ENCODE measurements at regions not wholly inside any gene's neighbourhood (a gene's known extent, or its start where the extent isn't known, plus 50 kb on each side); places are given as distances from the start of the nearest gene placed in this dataset.
"Not testable (repeated sequence)": the region's sequence is repeated elsewhere in the genome, so short reads cannot be mapped to it uniquely, and the experiment has no call there.

DNA sequence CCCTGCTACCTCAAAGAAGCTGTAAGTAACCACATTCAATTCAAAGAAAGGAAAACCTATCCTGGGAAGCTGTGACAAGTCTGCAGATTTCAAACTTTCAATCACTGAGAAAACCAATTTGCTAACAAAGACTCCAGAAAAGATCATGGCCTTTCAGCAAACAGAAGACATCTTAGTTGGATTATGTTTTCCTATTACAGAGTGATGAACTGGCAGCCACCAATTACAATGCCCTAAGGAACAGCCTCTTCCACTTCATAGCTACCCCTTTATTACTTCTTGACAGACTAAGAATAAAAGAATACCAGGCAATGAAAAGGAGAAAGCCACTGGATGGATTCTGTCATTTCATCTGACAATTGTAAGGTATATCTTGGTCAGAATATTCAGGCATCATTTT is 128.2 kb upstream of the RASEF start:
- no peaks in the 10 kb centered on the region for H3K27me3 ChIP-seq (replicated peaks; ENCODE audit: control insufficient read depth, insufficient read depth, low read length)
- intact Hi-C loops (cut with micrococcal nuclease; ENCODE audit: unreplicated experiment) = no loop called here
- TF ChIP-seq CTCF (IDR thresholded peaks at IDR 0.05; ENCODE audit: insufficient read depth in 1 of 2, low read depth in 1 of 2, low read length in 1 of 2, severe bottlenecking in 1 of 2, unreplicated experiment in 1 of 2) = no peak
- ChIA-PET CTCF (no interaction called here), POLR2A (no interaction called here)
- H3K4me1 ChIP-seq = no peaks in the 10 kb centered on the region
- no peaks in the 10 kb centered on the region for H3K4me1 Mint-ChIP-seq (ENCODE audit: low read depth, unreplicated experiment)
- no peak overlapping the region for H3K4me3 Mint-ChIP-seq (ENCODE audit: unreplicated experiment)
- no peak for DNase-seq
- H3K27ac Mint-ChIP-seq (ENCODE audit: unreplicated experiment) = no peak overlapping the region
- no TSS peak for BruUV-seq (replicated peaks)
- H3K9me3 ChIP-seq = no peaks in the 10 kb centered on the region
- no peaks in the 10 kb centered on the region for H3K36me3 Mint-ChIP-seq (ENCODE audit: insufficient read depth, unreplicated experiment)
- H3K9me3 Mint-ChIP-seq (ENCODE audit: unreplicated experiment) = no peaks in the 10 kb centered on the region
- peaks cover 9% of the 10 kb centered on the region for H3K27me3 Mint-ChIP-seq (ENCODE audit: insufficient read depth, unreplicated experiment)
- no peak overlapping the region for H3K4me3 ChIP-seq (ENCODE audit: low read depth, low read length)
- no peaks in the 10 kb centered on the region for H3K36me3 ChIP-seq (ENCODE audit: control insufficient read depth, insufficient read depth, low read length)

DNA sequence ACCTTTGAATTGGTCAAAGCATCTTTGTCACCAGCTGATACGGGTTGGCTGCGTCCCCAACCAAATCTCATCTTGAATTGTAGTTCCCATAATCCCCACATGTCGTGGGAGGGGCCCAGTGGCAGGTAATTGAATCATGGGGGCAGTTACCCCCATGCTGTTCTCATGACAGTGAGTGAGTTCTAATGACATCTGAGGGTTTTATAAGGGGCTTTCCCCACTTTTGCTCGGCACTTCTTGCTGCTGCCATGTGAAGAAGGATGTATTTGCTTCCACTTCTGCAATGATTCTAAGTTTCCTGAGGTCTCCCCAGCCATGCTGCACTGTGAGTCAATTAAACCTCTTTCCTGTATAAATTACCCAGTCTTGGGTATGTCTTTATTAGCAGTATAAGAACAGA is 126.1 kb upstream of the RASEF start:
- BruUV-seq (replicated peaks); H3K4me1 ChIP-seq; H3K36me3 ChIP-seq (ENCODE audit: control insufficient read depth, insufficient read depth, low read length); H3K4me1 Mint-ChIP-seq (ENCODE audit: low read depth, unreplicated experiment); POLR2A ChIA-PET; H3K9me3 ChIP-seq; H3K27me3 ChIP-seq (replicated peaks; ENCODE audit: control insufficient read depth, insufficient read depth, low read length); CTCF ChIA-PET; intact Hi-C loops (cut with micrococcal nuclease; ENCODE audit: unreplicated experiment); DNase-seq; H3K4me3 ChIP-seq (ENCODE audit: low read depth, low read length); H3K27me3 Mint-ChIP-seq (ENCODE audit: insufficient read depth, unreplicated experiment); H3K4me3 Mint-ChIP-seq (ENCODE audit: unreplicated experiment); H3K27ac Mint-ChIP-seq (ENCODE audit: unreplicated experiment); H3K36me3 Mint-ChIP-seq (ENCODE audit: insufficient read depth, unreplicated experiment); H3K9me3 Mint-ChIP-seq (ENCODE audit: unreplicated experiment): not testable (repeated sequence)

- no peak overlapping the region for H3K27ac Mint-ChIP-seq (ENCODE audit: unreplicated experiment)
- intact Hi-C loops (cut with micrococcal nuclease; ENCODE audit: unreplicated experiment) = no loop called here
- CTCF ChIA-PET = no interaction called here
Observed at GRCh38 chr9:83188277-83188676, 125.3 kb upstream of the RASEF start.

More at GRCh38 chr9:83188277-83188676, 125.3 kb upstream of the RASEF start:
- no peaks in the 10 kb centered on the region for H3K9me3 Mint-ChIP-seq (ENCODE audit: unreplicated experiment)
- no TSS peak for BruUV-seq (replicated peaks)
- Histone ChIP-seq H3K9me3 (no peaks in the 10 kb centered on the region), H3K4me1 (no peaks in the 10 kb centered on the region), H3K36me3 (ENCODE audit: control insufficient read depth, insufficient read depth, low read length) (no peaks in the 10 kb centered on the region), H3K27me3 (replicated peaks; ENCODE audit: control insufficient read depth, insufficient read depth, low read length) (no peaks in the 10 kb centered on the region), H3K4me3 (ENCODE audit: low read depth, low read length) (no peak overlapping the region)
- H3K4me1 Mint-ChIP-seq (ENCODE audit: low read depth, unreplicated experiment) = no peaks in the 10 kb centered on the region
- POLR2A ChIA-PET = no interaction called here
- peaks cover 9% of the 10 kb centered on the region for H3K27me3 Mint-ChIP-seq (ENCODE audit: insufficient read depth, unreplicated experiment)
- H3K36me3 Mint-ChIP-seq (ENCODE audit: insufficient read depth, unreplicated experiment) = no peaks in the 10 kb centered on the region
- TF ChIP-seq CTCF (IDR thresholded peaks at IDR 0.05; ENCODE audit: insufficient read depth in 1 of 2, low read depth in 1 of 2, low read length in 1 of 2, severe bottlenecking in 1 of 2, unreplicated experiment in 1 of 2) = no peak
- H3K4me3 Mint-ChIP-seq (ENCODE audit: unreplicated experiment) = no peak overlapping the region
- DNase-seq = no peak
